Adrenal gland (tissue), 5 donors: ENCODE measurements at regions not wholly inside any gene's neighbourhood (a gene's known extent, or its start where the extent isn't known, plus 50 kb on each side); places are given as distances from the start of the nearest gene placed in this dataset.

Experiments used
- CTCF ChIP-seq, 6 experiments: fragments of 450-650 bp in 4 of 6; fragments of 200-600 bp in 2 of 6; sonication (generic) in 1 of 6; IDR thresholded peaks; 1 replicate in 5 of 6; 2 replicates in 1 of 6; pipeline versions ENCODE4 v1.5.1 to v1.8.0; 2016 to 2021; ENCODE audit warnings: antibody characterized with exemption in 6 of 6, mild to moderate bottlenecking in 2 of 6, moderate library complexity in 1 of 6
- POLR2A ChIP-seq, 2 donors: fragments of 450-650 bp; IDR thresholded peaks; one replicate each; pipeline ENCODE4 v1.6.1; 2017; ENCODE audit warnings: antibody characterized with exemption in 2 of 2, mild to moderate bottlenecking in 2 of 2, moderate library complexity in 1 of 2
- donor health status: DM: no; HTN: no; CAD: no.

GRCh38 chr10:63832686-63833085, 311.5 kb downstream of the REEP3 start:
- TF ChIP-seq CTCF (IDR thresholded peaks at IDR 0.05) (no peak), POLR2A (IDR thresholded peaks at IDR 0.05) (no peak)
